ENCODE measurements at regions not wholly inside any gene's neighbourhood (a gene's known extent, or its start where the extent isn't known, plus 50 kb on each side); places are given as distances from the start of the nearest gene placed in this dataset.

GRCh38 chr2:2910259-2910658, 467.4 kb downstream of the EIPR1 start:
- no peaks in the 10 kb centered on the region for H3K9me3 ChIP-seq
- no peak overlapping the region for H3K27ac ChIP-seq
- H3K27me3 ChIP-seq = no peaks in the 10 kb centered on the region
- DNase-seq (ENCODE audit: low spot score in 2 of 2) = no peak
- H3K4me3 ChIP-seq = no peak overlapping the region
- H3K36me3 ChIP-seq = no peaks in the 10 kb centered on the region
- TF ChIP-seq CTCF (IDR thresholded peaks at IDR 0.05) = no peak
- H3K4me1 ChIP-seq = no peaks in the 10 kb centered on the region
- intact Hi-C loops (cut with DNase I) = no loop called here

- Histone ChIP-seq H3K36me3 (no peaks in the 10 kb centered on the region), H3K4me3 (no peak overlapping the region), H3K27ac (no peak overlapping the region), H3K4me1 (no peaks in the 10 kb centered on the region), H3K9me3 (no peaks in the 10 kb centered on the region), H3K27me3 (no peaks in the 10 kb centered on the region)
- intact Hi-C loops (cut with DNase I) = no loop called here
- TF ChIP-seq CTCF (IDR thresholded peaks at IDR 0.05) = no peak
- no peak for DNase-seq (ENCODE audit: low spot score in 2 of 2)
Measured at GRCh38 chr2:2909086-2910035, 468.3 kb downstream of the EIPR1 start.

DNA sequence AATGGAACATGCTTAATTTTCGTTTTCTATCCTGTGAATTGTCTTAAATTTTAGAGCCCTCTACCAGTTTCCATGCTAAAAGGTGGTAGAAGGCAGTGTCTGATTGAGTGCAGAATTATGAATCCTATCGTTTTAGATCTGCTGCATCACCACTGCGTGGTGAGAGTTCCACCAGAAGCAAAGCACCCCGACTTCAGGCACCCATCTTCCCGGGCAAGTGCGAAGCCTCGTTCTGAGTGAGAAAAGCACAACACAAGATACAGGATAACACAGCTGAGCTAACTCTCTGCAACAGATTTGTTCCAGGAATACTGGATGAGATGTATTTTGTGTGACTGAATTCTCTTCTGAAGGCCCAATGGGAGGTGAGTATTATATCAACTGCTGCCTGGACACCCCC, 471.5 kb downstream of the EIPR1 start:
- TF ChIP-seq CTCF (IDR thresholded peaks at IDR 0.05) = no peak
- H3K4me1 ChIP-seq = no peaks in the 10 kb centered on the region
- intact Hi-C loops (cut with DNase I) = no loop called here

GRCh38 chr2:2904721-2905350, 472.8 kb downstream of the EIPR1 start:
- H3K27ac ChIP-seq = no peak overlapping the region
- no peaks in the 10 kb centered on the region for H3K36me3 ChIP-seq
- DNase-seq (ENCODE audit: low spot score in 2 of 2) = no peak
- TF ChIP-seq CTCF (IDR thresholded peaks at IDR 0.05) = no peak
- intact Hi-C loops (cut with DNase I) = no loop called here
- H3K4me1 ChIP-seq = no peaks in the 10 kb centered on the region
- no peaks in the 10 kb centered on the region for H3K9me3 ChIP-seq
- H3K27me3 ChIP-seq = no peaks in the 10 kb centered on the region
- no peak overlapping the region for H3K4me3 ChIP-seq

More for the DNA sequence above, 471.5 kb downstream of the EIPR1 start:
- Histone ChIP-seq H3K9me3 (no peaks in the 10 kb centered on the region), H3K27me3 (no peaks in the 10 kb centered on the region), H3K4me3 (no peak overlapping the region), H3K27ac (no peak overlapping the region), H3K36me3 (no peaks in the 10 kb centered on the region)
- no peak for DNase-seq (ENCODE audit: low spot score in 2 of 2)

- Histone ChIP-seq H3K27me3 (no peaks in the 10 kb centered on the region), H3K4me1 (no peaks in the 10 kb centered on the region), H3K4me3 (no peak overlapping the region), H3K36me3 (no peaks in the 10 kb centered on the region), H3K27ac (no peak overlapping the region), H3K9me3 (no peaks in the 10 kb centered on the region)
- intact Hi-C loops (cut with DNase I) = no loop called here
- TF ChIP-seq CTCF (IDR thresholded peaks at IDR 0.05) = no peak
- DNase-seq (ENCODE audit: low spot score in 2 of 2) = no peak
Measured at GRCh38 chr2:2902547-2903281, 474.9 kb downstream of the EIPR1 start.
